ENCODE measurements at regions not wholly inside any gene's neighbourhood (a gene's known extent, or its start where the extent isn't known, plus 50 kb on each side); places are given as distances from the start of the nearest gene placed in this dataset.
"Not testable (repeated sequence)": the region's sequence is repeated elsewhere in the genome, so short reads cannot be mapped to it uniquely, and the experiment has no call there.

- no peak for DNase-seq
Measured at GRCh38 chr5:144009116-144009515, 161.3 kb downstream of the YIPF5 start.

GRCh38 chr5:144011388-144011787 lies 159.1 kb downstream of the YIPF5 start:
- DNase-seq, result no peak

DNA sequence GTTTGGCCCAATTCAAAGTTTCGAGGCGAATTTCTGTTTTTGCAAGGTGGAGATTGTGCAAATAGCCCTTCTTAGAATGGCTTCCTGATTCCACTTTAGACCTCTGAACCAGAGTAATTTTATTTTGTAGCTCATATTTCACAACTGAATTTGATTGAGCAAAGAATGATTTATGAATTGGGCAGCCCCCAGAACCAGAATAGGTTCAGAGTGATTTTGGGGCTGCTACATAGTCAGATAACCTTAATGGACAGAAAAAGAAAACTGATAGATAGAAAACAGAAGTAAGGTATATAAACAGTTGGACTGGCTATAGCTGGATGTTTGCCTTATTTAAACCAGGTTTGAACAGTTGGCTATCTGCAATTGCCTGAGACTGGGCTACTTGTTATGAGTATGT lies 156.6 kb downstream of the YIPF5 start:
- no peak for DNase-seq

DNA sequence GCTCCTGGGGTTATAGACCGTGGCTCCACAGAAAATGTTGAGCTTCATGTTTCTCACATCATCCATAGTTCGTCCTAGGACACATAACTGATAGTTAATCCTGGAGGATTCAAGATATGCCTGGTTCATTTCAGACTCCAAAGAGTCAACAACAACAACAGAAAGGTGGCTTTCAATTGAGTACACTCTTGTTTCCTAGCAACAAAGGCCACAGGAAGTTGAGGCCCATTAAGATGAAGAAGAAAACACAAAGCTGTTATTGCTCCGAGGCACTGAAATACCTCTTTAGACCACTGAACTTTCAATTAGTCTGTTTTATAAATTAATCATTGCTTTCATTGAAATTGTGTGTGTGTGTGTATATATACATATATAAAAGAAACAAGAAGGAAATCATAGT lies 154.5 kb downstream of the YIPF5 start:
- DNase-seq, result no peak

DNA sequence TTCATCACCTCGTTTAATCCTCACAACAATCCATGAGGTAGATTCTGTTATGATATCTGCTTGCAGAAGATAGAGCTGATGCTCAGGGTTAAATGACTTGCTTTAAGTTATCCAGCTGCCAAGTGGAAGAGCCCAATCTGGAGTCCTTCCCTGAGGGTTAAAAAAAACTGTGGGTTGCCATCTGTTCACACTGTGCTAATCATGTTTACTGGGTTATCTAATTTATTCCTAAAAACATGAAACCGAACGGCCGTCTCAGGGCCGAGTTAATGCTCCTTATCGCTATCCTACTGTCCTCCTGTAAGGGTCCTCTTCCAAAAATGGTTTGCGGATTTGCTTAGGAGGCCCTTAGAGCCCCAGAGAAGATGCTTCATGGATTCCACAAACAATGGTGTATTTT lies 153.3 kb downstream of the YIPF5 start:
- DNase-seq, result no peak

DNA sequence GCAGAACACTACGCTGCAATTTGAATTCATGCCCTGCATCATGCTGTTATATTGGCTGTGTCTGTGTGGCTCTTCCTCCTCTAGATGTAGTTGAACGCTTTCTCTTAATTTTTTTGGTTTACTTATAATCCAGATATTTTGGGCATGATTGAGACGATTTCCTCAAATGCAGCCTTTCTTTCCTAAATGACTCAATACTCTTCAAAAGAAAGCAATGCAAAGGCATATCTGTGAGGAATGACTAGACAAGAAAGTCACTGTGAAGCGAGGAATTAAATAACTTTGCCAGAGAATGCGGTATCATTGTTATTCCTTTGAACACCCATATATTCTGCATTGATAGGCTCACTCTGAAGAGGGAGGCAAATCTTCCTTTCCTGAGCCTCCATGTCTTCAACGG lies 152.8 kb downstream of the YIPF5 start:
- DNase-seq, result no peak

GRCh38 chr5:144024090-144024489 lies 146.4 kb downstream of the YIPF5 start:
- no peak for DNase-seq

GRCh38 chr5:144024545-144024944 lies 145.9 kb downstream of the YIPF5 start:
- DNase-seq, result no peak

DNA sequence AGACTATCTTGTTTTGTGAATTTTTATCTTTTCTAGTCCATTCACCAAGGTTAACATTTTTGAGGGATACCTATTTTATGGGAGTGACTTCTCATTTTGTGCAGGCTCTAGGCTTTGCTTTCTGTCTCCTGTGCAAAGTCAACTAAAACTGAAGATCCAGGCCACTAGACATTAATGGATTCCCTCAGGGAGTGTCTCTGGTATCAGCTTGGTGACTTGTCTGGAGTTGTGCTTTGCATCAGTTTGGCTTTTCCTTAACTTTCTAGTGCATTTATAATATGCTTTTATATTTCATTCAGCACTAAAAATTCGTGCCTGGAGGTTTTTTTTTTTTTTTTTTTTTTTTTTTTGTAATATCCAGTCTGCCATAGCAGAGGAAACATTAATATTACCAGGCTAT lies 144.2 kb downstream of the YIPF5 start:
- no peak for DNase-seq

- DNase-seq, result peak; percentile 86
Measured at GRCh38 chr5:144028058-144028457, 142.4 kb downstream of the YIPF5 start.

DNA sequence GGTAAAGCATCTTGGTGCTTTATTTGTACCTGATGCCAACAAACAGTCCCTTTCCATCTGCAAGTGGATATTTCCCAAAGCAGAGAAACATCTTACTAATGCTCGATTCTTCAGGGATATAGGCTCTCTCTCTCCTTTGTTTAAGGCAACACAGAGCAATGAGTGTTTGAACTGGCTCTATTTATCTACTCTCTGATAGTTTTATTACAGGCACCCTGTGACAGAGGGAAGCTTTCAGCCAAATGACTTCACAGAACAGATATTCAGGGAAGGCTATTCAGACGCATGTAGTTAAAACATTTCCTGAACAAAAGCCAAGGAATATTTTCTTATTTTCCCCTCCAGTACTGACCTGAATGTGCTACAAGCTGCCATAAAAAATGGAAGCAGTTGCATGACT lies 141.8 kb downstream of the YIPF5 start:
- DNase-seq, result peak; percentile 76

- DNase-seq, result no peak
Measured at GRCh38 chr5:144030904-144031303, 139.6 kb downstream of the YIPF5 start.

DNA sequence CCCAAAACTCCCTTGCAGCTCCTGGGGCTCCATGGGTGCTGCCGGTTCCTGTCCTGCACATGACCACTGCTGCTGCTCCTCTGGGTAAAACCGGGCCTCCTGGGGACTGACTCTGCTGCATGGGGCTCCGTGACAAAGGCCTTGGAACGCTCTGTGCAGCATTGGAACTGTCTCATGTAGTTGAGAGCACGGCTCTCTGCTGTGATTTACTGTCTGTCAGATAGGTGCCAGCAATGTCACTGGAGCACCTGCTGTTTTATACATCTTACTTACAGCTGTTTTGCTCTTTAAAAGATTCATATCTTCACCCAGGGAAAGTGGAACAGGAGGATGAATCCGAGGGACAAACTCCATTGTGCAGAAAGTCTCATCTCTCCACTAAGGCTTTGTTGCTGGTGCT lies 138.1 kb downstream of the YIPF5 start:
- DNase-seq, result peak; percentile 72

DNA sequence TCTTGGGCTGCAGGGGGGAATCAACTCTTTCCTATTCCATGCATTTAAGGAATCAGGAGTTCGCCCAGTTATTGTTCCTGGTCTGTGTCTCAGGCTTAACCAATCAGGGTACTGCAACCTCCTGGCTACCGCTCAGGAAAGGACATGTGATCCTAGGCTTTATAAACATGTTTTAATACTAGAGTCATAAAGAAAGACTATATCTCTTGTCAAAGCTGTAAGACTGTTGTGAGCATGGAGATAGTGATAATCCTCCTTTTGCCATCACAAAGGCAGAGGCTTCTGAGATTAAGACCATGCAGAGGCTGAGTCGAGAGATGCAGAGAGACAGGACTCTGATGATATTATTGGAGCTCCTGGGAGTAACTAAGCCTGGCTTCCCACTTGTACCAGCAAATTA lies 137.0 kb downstream of the YIPF5 start:
- no peak for DNase-seq

- no peak for DNase-seq
Measured at GRCh38 chr5:144035046-144035740, 135.3 kb downstream of the YIPF5 start.

DNA sequence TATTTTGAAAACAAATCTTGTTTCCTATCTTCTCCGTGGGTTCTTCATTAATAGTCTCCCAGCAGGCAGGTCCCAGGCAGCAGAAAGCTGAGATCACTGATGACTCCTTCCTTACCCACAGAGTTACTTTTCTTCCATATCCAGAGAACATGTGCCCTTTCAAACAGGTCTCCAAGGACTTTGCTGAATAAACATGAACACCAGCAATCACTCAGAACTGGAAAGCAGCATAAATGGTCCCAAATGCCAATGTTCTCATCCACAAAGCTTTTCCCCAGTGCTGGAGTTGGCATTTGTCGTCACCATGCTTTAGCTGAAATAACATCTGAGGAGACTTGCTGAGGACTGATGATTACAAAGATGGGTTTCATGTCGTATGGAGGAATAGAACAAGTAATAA lies 134.0 kb downstream of the YIPF5 start:
- no peak for DNase-seq

DNA sequence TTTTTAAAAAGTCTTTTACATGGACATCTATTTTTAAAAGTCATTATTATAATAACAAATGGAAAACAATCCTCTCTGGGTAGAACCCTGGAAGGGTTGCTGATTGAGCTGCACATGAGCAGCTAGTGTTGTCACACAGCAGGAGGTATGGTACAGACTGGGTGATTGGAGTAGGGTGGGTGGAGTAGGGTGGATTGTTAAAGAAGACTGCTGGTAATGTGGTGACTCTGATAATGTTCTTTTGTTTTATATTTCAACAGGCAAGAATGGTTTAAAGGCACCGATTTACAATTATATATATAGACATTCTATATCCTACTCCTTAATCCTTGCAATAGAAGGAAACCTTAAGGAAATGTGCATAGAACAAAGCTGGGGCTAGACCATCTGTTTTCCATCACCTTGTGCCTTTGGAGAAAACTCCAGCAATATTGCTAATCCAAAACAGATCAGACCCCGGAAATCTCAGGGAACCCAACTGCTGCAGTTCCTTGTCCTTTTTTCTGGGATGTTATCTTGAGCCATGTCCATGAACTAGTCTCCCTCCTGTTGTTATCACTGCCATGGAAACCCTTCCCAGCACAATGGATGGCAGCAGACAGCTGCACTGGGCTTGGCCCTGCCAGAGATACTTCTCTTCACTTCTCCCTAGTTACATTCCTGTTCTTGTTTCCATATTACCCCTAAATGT lies 129.7 kb downstream of the YIPF5 start:
- DNase-seq, result no peak

- no peak for DNase-seq
Measured at GRCh38 chr5:144042156-144042555, 128.3 kb downstream of the YIPF5 start.

DNA sequence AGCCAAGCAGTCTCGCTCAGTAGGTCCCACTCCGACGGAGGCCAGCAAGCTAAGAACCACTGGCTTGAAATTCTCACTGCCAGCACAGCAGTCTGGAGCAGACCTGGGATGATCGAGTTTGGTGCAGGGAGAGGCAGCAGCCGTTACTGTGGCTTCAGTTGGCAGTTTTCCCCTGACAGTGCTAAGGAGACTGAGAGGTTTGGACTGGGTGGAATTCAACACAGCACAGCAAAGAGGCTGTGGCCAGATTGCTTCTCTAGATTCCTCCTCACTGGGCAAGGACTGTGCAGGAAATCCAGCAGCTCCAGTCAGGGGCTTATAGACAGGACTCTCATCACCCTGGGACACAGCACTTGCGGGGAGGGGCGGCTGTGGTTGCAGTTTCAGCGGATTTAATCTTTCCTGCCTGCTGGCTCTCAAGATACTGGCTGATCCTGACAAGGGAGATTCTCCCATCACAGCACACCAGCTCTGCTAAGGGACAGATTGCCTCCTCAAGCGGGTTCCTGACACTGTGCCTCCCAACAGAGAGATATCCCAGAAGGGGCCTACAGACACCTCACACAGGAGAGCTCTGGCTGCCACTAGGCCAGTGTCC lies 122.1 kb downstream of the YIPF5 start:
- no peak for DNase-seq

DNA sequence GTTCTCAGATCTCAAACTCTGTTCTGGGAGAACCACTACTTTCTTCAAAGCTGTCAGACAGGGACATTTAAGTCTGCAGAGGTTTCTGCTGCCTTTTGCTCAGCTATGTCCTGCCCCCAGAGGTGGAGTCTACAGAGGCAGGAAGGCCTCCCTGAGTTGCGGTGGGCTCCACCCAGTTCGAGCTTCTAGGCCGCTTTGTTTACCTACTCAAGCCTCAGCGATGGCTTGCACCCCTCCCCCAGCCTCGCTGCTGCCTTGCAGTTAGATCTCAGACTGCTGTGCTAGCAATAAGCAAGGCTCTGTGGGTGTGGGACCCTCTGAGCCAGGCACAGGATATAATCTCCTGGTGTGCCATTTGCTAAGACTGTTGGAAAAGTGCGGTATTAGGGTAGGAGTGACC lies 115.1 kb downstream of the YIPF5 start:
- not testable (repeated sequence) for DNase-seq

DNA sequence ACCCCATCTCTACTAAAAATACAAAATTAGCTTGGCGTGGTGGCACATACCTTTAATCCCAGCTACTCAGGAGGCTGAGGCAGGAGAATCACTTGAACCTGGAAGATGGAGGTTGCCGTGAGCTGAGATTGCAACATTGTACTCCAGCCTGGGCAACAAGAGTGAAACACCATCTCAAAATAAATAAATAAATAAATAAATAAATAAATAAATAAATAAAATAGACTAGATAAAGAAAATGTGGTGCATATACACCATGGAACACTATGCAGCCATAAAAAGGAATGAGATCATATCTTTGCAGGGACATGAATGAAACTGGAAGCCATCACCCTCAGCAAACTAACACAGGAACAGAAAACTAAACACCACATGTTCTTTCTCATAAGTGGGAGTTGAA lies 110.4 kb downstream of the YIPF5 start:
- DNase-seq, result not testable (repeated sequence)

GRCh38 chr5:144060598-144060997 lies 109.9 kb downstream of the YIPF5 start:
- DNase-seq, result no peak

- DNase-seq, result no peak
Measured at GRCh38 chr5:144065786-144066185, 104.7 kb downstream of the YIPF5 start.

DNA sequence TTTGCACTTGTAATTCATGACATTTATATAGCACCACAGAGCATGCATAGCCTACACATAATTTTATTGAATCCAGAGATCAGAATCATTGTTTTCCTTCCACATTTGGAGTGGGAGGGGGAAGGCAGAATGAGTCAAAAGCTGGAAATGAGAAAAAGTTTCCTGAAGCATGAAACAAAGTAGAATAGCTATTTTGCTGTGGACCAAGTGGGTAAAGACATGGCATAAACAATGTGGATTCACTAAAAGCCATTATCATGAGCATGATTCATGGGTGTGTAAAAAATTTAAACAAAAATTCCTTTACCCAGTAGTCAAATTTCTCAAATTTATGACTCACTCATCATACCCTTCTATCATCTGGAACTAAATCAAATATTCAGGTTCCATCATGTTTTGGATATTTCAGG lies 97.9 kb downstream of the YIPF5 start:
- no peak for DNase-seq

Data from hindlimb muscle (tissue), 1 donor.